ENCODE measurements at regions not wholly inside any gene's neighbourhood (a gene's known extent, or its start where the extent isn't known, plus 50 kb on each side); places are given as distances from the start of the nearest gene placed in this dataset.

GRCh38 chr5:24368115-24368514 is 276.7 kb downstream of the CDH10 start:
- TF ChIP-seq HMGXB4 (CRISPR knock-in tag; IDR thresholded peaks at IDR 0.05; ENCODE audit: borderline replicate concordance) (no peak), POLR2A (IDR thresholded peaks at IDR 0.05; ENCODE audit: low read length) (no peak), EP300 (IDR thresholded peaks at IDR 0.05) (no peak), NFE2L2 (conservative IDR thresholded peaks at IDR 0.05; ENCODE audit: low read length) (no peak), USF2 (IDR thresholded peaks at IDR 0.05) (no peak), PBX3 (IDR thresholded peaks at IDR 0.05) (no peak), BCL3 (IDR thresholded peaks at IDR 0.05) (no peak), CTCF (IDR thresholded peaks at IDR 0.05) (no peak), TP53 (CRISPR knock-in tag; IDR thresholded peaks at IDR 0.05) (no peak), TFCP2L1 (CRISPR knock-in tag; IDR thresholded peaks at IDR 0.05) (no peak)
